H1 (cell line): ENCODE measurements at regions not wholly inside any gene's neighbourhood (a gene's known extent, or its start where the extent isn't known, plus 50 kb on each side); places are given as distances from the start of the nearest gene placed in this dataset.

ENCODE experiments used
- SUZ12 ChIP-seq: fragments of 200-600 bp; sonication (generic); IDR thresholded peaks from 2 replicates; pipeline ENCODE4 v1.6.1; 2012; ENCODE audit warnings: mild to moderate bottlenecking, inconsistent platforms, low read length, moderate library complexity, mixed read lengths

GRCh38 chr3:147914532-147914931 is 505.4 kb downstream of the ZIC1 start (continued):
- TF ChIP-seq SUZ12 = no peak
